ENCODE measurements at regions not wholly inside any gene's neighbourhood (a gene's known extent, or its start where the extent isn't known, plus 50 kb on each side); places are given as distances from the start of the nearest gene placed in this dataset.

DNA sequence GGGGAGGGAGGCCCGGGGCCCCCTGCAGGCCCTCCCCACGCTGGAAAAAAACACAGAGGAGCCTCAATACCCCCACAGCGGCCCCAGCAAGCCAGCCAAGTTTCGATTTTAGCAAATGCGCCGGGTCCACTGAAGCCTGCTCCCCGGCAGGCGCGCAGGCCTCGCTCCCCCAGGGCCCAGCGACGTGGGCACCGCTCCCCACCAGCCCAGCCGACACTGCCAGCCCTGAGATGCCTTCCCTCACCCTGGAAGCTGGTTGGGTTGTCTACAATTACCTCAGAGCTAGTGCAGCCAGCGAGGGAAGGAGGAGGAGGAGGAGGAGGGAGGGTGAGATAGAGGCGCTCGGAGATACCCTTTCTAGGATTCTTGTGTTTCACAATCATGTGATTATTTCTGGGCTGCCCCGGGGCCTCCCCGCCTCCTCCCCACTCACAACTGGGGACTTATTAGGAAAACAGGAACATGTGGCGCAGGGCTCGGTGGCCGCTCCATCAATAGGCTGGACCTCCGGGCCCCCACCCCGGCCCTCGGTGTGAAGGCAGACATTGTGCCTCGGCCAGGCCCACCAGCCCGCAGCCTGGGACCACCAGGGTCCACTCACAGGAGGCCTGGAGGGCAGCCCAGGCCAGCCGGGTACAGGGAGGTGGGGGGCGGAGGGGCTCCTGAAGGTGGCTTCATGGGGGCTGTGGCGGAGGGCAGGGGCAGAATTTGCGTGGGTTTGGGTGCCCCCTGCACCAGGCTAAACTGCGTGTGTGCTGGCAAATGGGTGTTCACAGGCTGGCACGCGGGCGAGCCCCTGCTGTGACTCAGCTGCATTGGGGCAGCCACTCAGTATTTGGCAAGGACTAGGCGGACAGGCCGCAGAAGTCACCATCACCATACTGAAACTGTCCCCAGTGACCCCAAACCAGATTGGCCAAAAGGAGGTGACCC, 109.9 kb downstream of the NCOR2 start:
- DNase-seq = peak; percentile 81

- DNase-seq = no peak
These were observed 110.7 kb downstream of the NCOR2 start for GRCh38 chr12:124456652-124457152.

DNA sequence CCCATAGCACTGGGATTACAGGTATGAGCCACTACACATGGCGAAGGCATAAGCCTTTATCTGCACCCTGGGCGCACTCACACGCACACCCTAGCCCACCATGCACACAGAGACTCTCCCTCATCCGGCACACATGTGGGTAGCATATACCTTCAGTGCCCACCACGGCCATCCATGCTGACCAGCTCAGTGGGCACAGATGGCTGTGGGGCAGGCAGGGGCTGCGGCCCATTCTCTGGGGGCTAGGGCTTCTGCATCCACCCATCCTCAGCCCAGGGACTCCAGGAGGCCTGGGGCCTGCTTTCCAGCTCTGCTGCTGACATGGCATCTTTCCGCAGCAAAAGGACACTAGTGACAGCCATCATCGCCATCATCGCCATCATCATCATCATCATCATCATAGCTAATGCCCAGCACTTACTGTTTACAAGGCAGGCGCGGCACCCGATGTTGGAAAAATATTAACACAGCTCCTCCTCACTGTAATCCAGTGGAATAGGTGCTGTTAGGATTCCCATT, 111.2 kb downstream of the NCOR2 start:
- no peak for DNase-seq

DNA sequence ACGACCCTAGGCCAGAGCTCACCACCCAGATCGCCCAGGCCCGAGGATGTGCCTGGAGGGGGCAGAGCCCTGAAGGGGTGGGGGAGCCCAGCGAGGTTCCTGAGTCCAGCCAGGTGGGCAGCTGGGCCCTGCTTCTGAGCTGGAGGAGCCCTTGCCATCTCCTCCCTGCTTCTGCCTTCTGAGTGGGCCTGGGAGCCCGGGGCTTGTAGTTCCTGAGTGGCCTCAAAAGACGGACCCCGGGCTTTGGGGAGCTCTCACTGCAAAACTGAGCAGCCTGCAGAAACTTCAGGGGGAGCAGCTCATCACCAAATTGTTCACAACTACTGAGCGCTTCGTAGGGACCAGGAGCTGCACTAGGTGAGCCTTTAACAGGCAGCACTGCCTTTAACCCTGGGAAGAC, 112.1 kb downstream of the NCOR2 start:
- DNase-seq = no peak

DNA sequence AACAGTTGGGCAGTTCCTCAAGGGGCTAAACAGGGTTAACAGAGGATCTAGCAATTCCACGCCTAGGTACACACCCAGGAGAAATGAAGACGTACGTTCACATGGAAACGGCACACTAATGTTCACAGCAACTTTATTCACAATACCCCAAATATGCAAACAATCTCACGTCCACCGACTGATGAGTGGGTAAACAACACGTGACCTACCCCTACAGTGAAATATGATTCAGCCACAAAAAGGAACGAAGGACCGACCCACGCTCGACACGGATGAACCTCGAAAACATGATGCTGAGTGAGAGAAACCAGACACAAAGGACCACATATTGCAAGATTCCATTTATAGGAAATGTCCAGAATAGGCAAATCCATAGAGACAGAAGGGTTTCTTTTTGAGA, 112.7 kb downstream of the NCOR2 start:
- DNase-seq = no peak

DNA sequence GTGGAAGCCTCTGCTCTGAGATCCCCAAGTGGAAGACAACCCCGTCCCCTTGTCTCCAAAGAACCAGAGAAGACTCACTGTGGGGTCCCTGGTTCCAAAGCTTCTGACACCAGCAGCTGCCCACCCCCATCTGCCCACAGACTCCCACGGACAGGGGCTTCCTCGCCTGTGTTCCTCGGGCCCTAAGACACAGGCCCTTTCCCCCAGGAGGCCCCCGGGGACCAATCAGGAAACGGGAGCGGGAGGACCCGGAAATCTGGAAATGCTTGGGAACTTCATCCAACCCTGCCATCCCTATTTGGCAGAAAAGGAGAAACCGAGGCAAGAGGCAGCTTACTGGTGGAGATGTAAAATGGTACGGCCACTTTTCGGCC, 113.1 kb downstream of the NCOR2 start:
- DNase-seq = no peak

DNA sequence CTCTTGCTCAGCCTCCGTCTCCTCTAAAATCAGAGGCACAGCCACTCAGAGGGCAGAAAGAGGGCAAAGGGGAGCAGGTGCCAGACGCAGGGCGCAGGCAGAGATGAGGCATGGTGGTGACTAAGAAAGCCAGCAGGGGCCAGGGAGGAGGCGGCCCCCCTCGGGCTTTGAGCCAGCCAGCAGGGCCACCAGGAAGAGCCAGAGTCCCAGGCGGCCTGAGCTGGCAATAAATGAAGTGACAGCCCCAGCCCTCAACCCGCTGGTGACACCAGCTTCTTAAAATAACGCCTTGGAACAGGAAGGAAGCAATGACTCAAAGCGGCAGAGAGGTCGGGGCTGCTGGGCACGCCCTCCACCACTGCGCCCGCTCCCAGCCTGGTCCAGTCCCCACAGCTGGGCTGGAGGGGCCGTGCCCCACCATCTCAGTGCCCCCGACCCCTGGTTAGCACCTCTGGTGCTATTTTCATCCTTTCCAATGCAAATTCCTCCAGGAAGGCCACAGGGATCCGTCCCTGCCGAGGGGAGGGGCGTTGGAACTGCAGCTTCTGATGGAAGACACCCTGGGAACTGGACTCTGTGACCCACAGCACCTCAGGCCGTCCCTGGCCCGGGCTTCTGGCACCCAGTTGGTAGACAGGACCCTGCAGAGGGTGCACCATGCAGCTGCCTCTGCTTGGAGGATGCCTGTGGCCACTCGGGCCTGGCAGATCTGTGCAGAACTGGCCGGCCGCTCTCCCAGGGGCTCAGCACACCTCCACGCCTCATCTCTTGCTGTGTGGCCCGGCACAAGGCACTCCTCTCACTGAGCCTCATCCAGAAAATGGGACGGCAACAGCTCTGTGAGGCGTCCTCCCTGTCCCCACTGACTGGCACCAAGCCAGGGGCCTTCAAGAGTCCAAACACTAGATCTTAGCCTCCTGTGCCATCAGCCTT, 113.7 kb downstream of the NCOR2 start:
- peak; percentile 90 for DNase-seq

DNA sequence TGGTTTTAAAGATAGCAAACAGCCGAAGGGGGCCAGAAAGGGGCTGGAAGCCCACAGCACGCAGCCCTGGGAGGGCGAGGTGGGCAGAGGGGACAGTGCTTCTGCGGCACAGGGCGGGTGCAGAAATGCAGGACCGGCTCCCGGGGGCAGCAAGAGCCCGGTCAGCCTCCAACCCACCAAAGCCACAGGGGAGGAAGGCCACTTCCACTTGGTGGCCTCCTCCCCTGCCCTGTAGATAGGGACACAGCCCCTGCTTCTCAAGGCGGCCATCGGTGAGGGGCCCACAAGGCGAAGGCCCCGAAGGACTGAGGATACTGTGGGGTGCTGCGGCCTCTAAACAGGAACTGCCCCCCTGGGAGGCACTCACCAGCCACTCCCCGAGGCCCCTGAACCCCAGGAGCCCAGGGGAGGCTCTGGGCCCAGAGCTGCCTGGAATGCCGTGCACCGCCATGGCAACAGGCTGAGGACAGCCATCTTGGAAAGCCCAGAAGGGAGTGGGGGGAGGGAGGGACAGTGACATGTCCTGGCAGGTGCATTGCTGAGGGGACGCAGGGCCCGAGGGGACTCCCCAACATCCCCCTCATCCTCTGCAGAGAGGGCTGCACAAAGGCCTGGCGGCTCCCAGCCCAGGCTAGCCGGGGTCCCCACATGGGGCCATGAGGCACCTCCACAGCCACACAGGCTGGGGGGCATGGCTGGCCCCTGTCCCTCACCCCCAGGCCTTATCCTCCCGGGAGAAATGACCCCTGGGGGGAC, 114.7 kb downstream of the NCOR2 start:
- DNase-seq = no peak

- DNase-seq = no peak
These were observed 115.7 kb downstream of the NCOR2 start for GRCh38 chr12:124451637-124452243.

GRCh38 chr12:124451016-124451415, 116.4 kb downstream of the NCOR2 start:
- no peak for DNase-seq

GRCh38 chr12:124450376-124450750, 117.0 kb downstream of the NCOR2 start:
- DNase-seq = no peak

DNA sequence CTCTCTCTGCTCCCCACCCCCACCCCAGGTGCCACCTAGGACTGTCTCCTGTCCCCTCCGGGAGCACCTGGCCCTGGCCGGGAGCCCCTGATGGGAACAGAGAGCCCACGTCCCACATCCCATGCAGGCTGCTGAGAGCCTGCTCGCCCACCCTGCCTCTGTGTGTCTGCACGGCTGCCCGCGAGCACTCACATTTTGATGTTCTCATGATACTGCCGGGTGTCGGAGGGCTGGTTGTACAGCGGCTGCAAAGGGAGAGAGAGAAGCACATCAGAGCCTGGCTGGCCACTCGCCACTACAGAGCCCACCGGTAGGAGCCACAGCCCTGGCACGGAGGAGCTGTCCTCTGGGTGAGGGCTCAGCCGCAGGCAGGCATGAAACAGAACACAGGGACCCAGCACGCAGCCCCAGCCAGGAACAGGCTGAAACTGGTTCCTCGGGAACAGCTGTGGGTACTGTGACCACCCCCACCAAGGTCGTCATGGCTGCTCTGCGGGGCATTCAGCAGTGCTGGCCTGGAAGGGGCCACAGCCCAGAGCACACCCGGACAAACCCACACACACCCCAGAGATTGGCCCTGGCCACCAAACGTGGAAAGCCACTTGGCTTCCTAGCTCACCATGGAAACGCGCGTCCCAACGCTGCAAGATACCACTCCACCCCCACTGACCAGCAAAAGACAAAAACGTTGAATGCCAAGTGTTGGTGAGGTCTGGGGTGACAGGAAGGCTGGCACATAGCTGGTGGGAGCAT, 117.6 kb downstream of the NCOR2 start:
- DNase-seq = no peak

DNA sequence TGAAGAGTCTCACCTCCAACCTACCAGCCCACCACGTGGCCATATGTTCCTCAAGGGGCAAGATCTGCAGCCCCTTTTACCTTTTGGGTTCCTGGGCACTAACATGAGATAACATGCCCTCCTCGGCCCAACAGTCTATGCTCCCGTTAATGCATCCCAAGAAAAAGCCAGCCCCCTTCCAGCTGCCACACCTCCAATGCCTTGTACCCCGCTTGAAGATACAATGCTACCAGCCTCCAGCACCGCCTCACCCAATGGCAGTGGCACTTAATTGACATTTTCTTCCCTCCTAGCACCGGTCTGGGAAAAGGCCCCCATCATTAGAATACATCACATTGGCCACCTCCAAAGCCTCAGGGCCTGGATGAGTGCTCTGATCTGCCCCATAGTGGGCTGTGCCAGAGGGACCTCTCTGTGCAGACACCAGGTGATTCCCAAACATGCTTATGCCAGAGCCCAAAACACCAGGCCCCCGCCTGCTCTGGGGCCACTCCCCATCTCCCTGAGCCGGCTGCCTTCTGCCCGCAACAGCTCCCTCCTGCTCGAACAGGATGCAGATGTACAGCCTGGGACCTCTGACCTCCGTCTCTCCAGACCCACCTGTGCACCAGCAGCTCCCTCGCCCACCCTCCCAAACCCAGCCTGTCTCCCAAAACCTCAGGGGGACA, 118.3 kb downstream of the NCOR2 start:
- DNase-seq = no peak

- DNase-seq = no peak
These were observed 119.0 kb downstream of the NCOR2 start for GRCh38 chr12:124448241-124448954.

GRCh38 chr12:124446364-124446763, 121.0 kb downstream of the NCOR2 start:
- DNase-seq = no peak

DNA sequence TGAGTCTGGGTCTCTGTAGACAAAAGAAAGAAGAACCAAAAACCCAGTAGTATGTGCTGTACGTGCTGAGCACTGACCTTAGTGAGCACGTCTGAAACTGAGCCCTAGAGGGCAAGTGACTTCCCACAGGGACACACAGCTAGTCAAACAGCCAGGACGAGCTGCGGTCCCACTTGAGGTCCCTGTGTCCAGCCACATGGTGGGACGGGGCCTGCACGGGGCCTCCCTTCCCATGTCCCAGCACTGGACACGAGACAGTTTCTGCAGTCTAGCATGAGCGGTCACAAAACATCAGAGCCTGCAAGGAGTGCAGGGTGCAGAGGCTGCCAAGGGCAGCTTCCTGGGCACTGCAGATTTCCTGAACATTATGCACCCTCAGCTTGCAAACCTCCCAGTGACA, 121.6 kb downstream of the NCOR2 start:
- DNase-seq = no peak

DNA sequence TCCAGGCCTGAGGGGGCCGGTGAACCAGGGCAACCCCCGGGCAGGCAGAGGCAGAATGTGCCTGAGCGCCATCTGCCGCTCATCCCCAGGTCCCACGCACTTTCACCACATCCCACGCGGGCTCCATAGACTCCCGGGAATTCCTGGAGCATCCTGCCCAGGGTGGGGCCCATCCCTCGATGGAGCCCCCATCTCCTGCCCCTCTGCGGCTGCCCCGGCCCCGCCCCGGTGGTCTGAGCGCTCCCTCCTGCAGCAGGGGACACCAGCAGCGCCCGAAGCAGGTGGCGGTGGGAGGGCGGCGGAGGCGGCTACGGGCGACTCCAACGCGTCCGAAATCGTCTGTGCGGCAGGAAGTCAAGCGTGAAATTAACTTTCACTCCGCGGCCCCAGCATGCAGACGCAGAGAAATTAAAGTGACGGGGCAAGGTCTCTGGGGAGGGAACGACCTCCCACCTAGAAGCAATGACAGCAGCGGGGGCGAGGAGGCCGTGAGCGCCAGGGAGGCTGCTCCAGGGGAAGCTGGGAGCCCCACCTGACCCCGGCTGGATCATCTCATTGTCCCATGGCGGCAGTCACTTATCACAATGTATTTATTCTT, 122.2 kb downstream of the NCOR2 start:
- DNase-seq = no peak

- no peak for DNase-seq
These were observed 123.3 kb downstream of the NCOR2 start for GRCh38 chr12:124443931-124444712.
